GM12878 (cell line): ENCODE measurements at regions not wholly inside any gene's neighbourhood (a gene's known extent, or its start where the extent isn't known, plus 50 kb on each side); places are given as distances from the start of the nearest gene placed in this dataset.

Experiments used
- ATAC-seq: fragments of 200-7000 bp; cut with Tn5 transposase; 3 replicates; pipeline ENCODE4 v1.9.1; 2020; ENCODE audit warnings: mild to moderate bottlenecking, moderate library complexity
- BruUV-seq: library from RNA; stranded (reverse); fragments of 400-500 nt; replicated peaks from 2 replicates; lab custom pipeline; 2021; lab: Mats Ljungman, UMichigan
- CTCF ChIA-PET: fragments of 300-600 bp; sonication (Branson Sonifier 250); formaldehyde crosslinking; extraction: SDS; loops from one replicate; lab custom pipeline; 2021; ENCODE audit warnings: inconsistent platforms; lab: Yijun Ruan, JAX
- POLR2A ChIA-PET: fragments of 350-600 bp; formaldehyde crosslinking; extraction: SDS; loops from one replicate; lab custom pipeline; 2021; ENCODE audit warnings: inconsistent platforms; lab: Charles Lee
- RAD21 ChIA-PET: fragments of 300-600 bp; sonication (Branson Sonifier 250); formaldehyde crosslinking; loops from one replicate; lab custom pipeline; 2023; ENCODE audit warnings: antibody characterized with exemption; ENCODE audit not compliant: unreplicated experiment; lab: Charles Lee
- SMC1A ChIA-PET: fragments of 300-600 bp; sonication (Branson Sonifier 250); formaldehyde crosslinking; loops from one replicate; lab custom pipeline; 2023; ENCODE audit not compliant: unreplicated experiment, uncharacterized antibody; lab: Charles Lee
- DNase-seq: peaks from one replicate; pipeline ENCODE4 v3.0.0-alpha.2; 2011; ENCODE audit warnings: low read depth, low spot score
- FAIRE-seq: peaks from 3 replicates; lab custom pipeline; 2011; peaks lifted over from hg19 to GRCh38; lab: Jason Lieb, UNC
- H2AFZ ChIP-seq: 2 replicates; pipeline ENCODE4 v1.6.0; 2011; ENCODE audit warnings: low read depth, low read length, control low read depth; ENCODE audit not compliant: control insufficient read depth
- H3K27ac ChIP-seq: 2 replicates; pipeline ENCODE4 v1.5.1; 2011; ENCODE audit warnings: control low read depth; ENCODE audit not compliant: control insufficient read depth, insufficient read depth
- H3K27me3 ChIP-seq, 2 experiments: replicated peaks in 1 of 2; 2 replicates each; pipeline versions ENCODE4 v1.6.0 to v1.6.1; 2011; ENCODE audit warnings: low read length in 1 of 2; ENCODE audit not compliant: control insufficient read depth in 2 of 2, insufficient read depth in 2 of 2
- H3K36me3 ChIP-seq, 2 experiments: 2 replicates each; pipeline ENCODE4 v1.5.1; 2011; ENCODE audit warnings: low read length in 1 of 2; ENCODE audit not compliant: control insufficient read depth in 2 of 2, insufficient read depth in 2 of 2
- H3K4me1 ChIP-seq: 2 replicates; pipeline ENCODE4 v1.6.1; 2011; ENCODE audit warnings: mild to moderate bottlenecking, low read length, moderate library complexity, mixed read lengths; ENCODE audit not compliant: control insufficient read depth, insufficient read depth
- H3K4me2 ChIP-seq: 2 replicates; pipeline ENCODE4 v1.6.0; 2011; ENCODE audit warnings: control low read depth; ENCODE audit not compliant: control insufficient read depth, insufficient read depth
- H3K4me3 ChIP-seq: fragments of 200-600 bp; sonication (generic); 2 replicates; pipeline ENCODE4 v1.5.1; 2016
- H3K79me2 ChIP-seq: 2 replicates; pipeline ENCODE4 v1.6.0; 2011; ENCODE audit warnings: low read length; ENCODE audit not compliant: control insufficient read depth, insufficient read depth
- H3K9ac ChIP-seq: 2 replicates; pipeline ENCODE4 v1.8.0; 2011; ENCODE audit warnings: low read length, control low read depth, mixed read lengths; ENCODE audit not compliant: control insufficient read depth, insufficient read depth
- H3K9me3 ChIP-seq: replicated peaks from 3 replicates; pipeline ENCODE4 v1.5.1; 2011; ENCODE audit warnings: mild to moderate bottlenecking, low read length; ENCODE audit not compliant: control insufficient read depth, insufficient read depth
- H4K20me1 ChIP-seq: 2 replicates; pipeline ENCODE4 v1.6.0; 2011; ENCODE audit not compliant: control insufficient read depth, insufficient read depth
- BCL3 ChIP-seq: IDR thresholded peaks from 2 replicates; pipeline ENCODE4 v1.6.1; 2011; ENCODE audit warnings: borderline replicate concordance, low read depth, mild to moderate bottlenecking, moderate library complexity, low read length; ENCODE audit not compliant: insufficient read depth, poor library complexity, severe bottlenecking
- CBX5 ChIP-seq: sonication (generic); IDR thresholded peaks from 2 replicates; pipeline ENCODE4 v1.6.1; 2016; ENCODE audit warnings: low read depth, moderate library complexity, mild to moderate bottlenecking, inconsistent platforms
- CHD1 ChIP-seq: IDR thresholded peaks from 2 replicates; pipeline ENCODE4 v1.6.1; 2012; ENCODE audit warnings: low read depth, low read length, improper control_type of control experiment
- CREM ChIP-seq: IDR thresholded peaks from 2 replicates; pipeline ENCODE4 v1.6.1; 2014; ENCODE audit warnings: antibody characterized with exemption, low read depth
- EGR1 ChIP-seq, 2 experiments: IDR thresholded peaks; 1 replicate in 1 of 2; 2 replicates in 1 of 2; pipeline ENCODE4 v1.6.1; 2011 to 2012; ENCODE audit warnings: low read depth in 2 of 2, low read length in 2 of 2, borderline replicate concordance in 1 of 2, mild to moderate bottlenecking in 1 of 2, moderate library complexity in 1 of 2
- FOS ChIP-seq: IDR thresholded peaks from 3 replicates; pipeline ENCODE4 v1.6.1; 2011; ENCODE audit warnings: borderline replicate concordance; ENCODE audit not compliant: insufficient read length; ENCODE audit errors: extremely low read depth
- IRF5 ChIP-seq: fragments of 450-650 bp; IDR thresholded peaks from 2 replicates; pipeline ENCODE4 v1.6.1; 2017; ENCODE audit warnings: borderline replicate concordance
- LARP7 ChIP-seq: fragments of 450-650 bp; IDR thresholded peaks from 2 replicates; pipeline ENCODE4 v1.6.1; 2017; ENCODE audit warnings: mild to moderate bottlenecking
- MTA2 ChIP-seq: fragments of 450-650 bp; IDR thresholded peaks from 2 replicates; pipeline ENCODE4 v1.6.1; 2016; ENCODE audit warnings: low read depth, mild to moderate bottlenecking, moderate library complexity
- NR2C2 ChIP-seq: IDR thresholded peaks from 2 replicates; pipeline ENCODE4 v1.6.1; 2011; ENCODE audit warnings: borderline replicate concordance, low read depth; ENCODE audit not compliant: control insufficient read depth, insufficient read length
- PAX5 ChIP-seq: IDR thresholded peaks from 2 replicates; pipeline ENCODE4 v1.6.1; 2011; ENCODE audit warnings: low read depth, low read length, borderline replicate concordance
- RBBP5 ChIP-seq: fragments of 200-600 bp; sonication (generic); conservative IDR thresholded peaks from 2 replicates; pipeline ENCODE4 v1.6.1; 2016
- RELA ChIP-seq: fragments of 450-650 bp; IDR thresholded peaks from 2 replicates; pipeline ENCODE4 v1.8.0; 2014; ENCODE audit warnings: borderline replicate concordance; ENCODE audit not compliant: partially characterized antibody
- RELB ChIP-seq: fragments of 450-650 bp; IDR thresholded peaks from 2 replicates; pipeline ENCODE4 v1.6.1; 2017; ENCODE audit warnings: low read depth, mild to moderate bottlenecking, moderate library complexity
- TARDBP ChIP-seq: IDR thresholded peaks from 2 replicates; pipeline ENCODE4 v1.6.1; 2016; ENCODE audit warnings: borderline replicate concordance
- WGBS: methylation state at CpG from one replicate; pipeline ENCODE4 v1.1.6; 2016; ENCODE audit warnings: low lambda C conversion rate; ENCODE audit not compliant: insufficient replicate concordance, insufficient coverage; ENCODE audit errors: missing lambda C conversion rate; 5-methylcytosine and 5-hydroxymethylcytosine counted together
- in situ Hi-C: fragments of 300-500 bp; cut with MboI; formaldehyde crosslinking; loops from 9 replicates; pipeline ENCODE4 v1.14.3; 2018; ENCODE audit warnings: mixed read lengths
- intact Hi-C: fragments of 100-400 bp; cut with micrococcal nuclease; formaldehyde crosslinking; loops from one replicate; pipeline ENCODE4 v1.14.2; 2022; ENCODE audit not compliant: unreplicated experiment

GRCh38 chr6:126199466-126199865 is 140.4 kb upstream of the CENPW start:
- H3K4me3 ChIP-seq, result no peak overlapping the region

GRCh38 chr6:126202707-126203106 is 137.2 kb upstream of the CENPW start:
- Histone ChIP-seq H3K4me3 (no peak overlapping the region), H3K9me3 (no peaks in the 10 kb centered on the region; the same call in 2 of the 3 replicates), H4K20me1 (no peaks in the 10 kb centered on the region), H3K36me3 (no peaks in the 10 kb centered on the region), H3K4me1 (no peaks in the 10 kb centered on the region), H3K9ac (no peak overlapping the region), H3K27ac (no peak overlapping the region), H3K27me3 (no peaks in the 10 kb centered on the region), H2AFZ (no peak overlapping the region), H3K79me2 (no peaks in the 10 kb centered on the region), H3K4me2 (no peak overlapping the region)
- POLR2A ChIA-PET, result no interaction called here
- intact Hi-C loops (no loop called here), in situ Hi-C loops (no loop called here)
- ATAC-seq, result no peak
- 100% methylated on average over 2 of the region's 2 CpGs for WGBS
- RAD21 ChIA-PET, result no interaction called here
- DNase-seq, result no peak
- no TSS peak for BruUV-seq
- SMC1A ChIA-PET, result interaction anchor here (1.1 to 1.3 kb wide), 2 partner anchors 11 to 65 kb away, joined by 3 to 6 read pairs; no protein-coding TSS in a partner anchor
- CTCF ChIA-PET, result no interaction called here
- FAIRE-seq, result no peak
- TF ChIP-seq RELA, result no peak
- no peak for TF ChIP-seq CBX5
- no peak for TF ChIP-seq MTA2
- no peak for TF ChIP-seq NR2C2
- no peak for TF ChIP-seq LARP7
- TF ChIP-seq CREM, result no peak
- no peak for TF ChIP-seq BCL3
- no peak for TF ChIP-seq CHD1
- TF ChIP-seq TARDBP, result no peak
- TF ChIP-seq IRF5, result no peak

More at GRCh38 chr6:126199466-126199865, 140.4 kb upstream of the CENPW start:
- FAIRE-seq (no peak), DNase-seq (no peak), ATAC-seq (no peak)
- TF ChIP-seq RELB, result no peak
- no peak for TF ChIP-seq RBBP5
- no peak for TF ChIP-seq FOS
- no peak for TF ChIP-seq EGR1 (IDR thresholded peaks at IDR 0.05; ENCODE audit: borderline replicate concordance in 1 of 2, low read depth in 2 of 2, low read length in 2 of 2)
- TF ChIP-seq PAX5, result no peak
- H3K36me3 ChIP-seq, result no peaks in the 10 kb centered on the region
- H2AFZ ChIP-seq, result peak overlapping the region; percentile 41
- H3K4me1 ChIP-seq, result no peaks in the 10 kb centered on the region
- ChIA-PET SMC1A (interaction anchor here (1.6 kb wide), 1 partner anchor 21 kb away, joined by 7 read pairs; no protein-coding TSS in a partner anchor), RAD21 (no interaction called here), POLR2A (no interaction called here), CTCF (no interaction called here)
- intact Hi-C loops, result no loop called here
- H3K27me3 ChIP-seq, result no peaks in the 10 kb centered on the region
- no peaks in the 10 kb centered on the region for H4K20me1 ChIP-seq
- H3K79me2 ChIP-seq, result no peaks in the 10 kb centered on the region
- H3K9me3 ChIP-seq, result no peaks in the 10 kb centered on the region; the same call in 2 of the 3 replicates
- no peak overlapping the region for H3K9ac ChIP-seq
- WGBS, result 37% methylated on average over 1 of the region's 1 CpG
- in situ Hi-C loops, result no loop called here
- no peak overlapping the region for H3K4me2 ChIP-seq
- H3K27ac ChIP-seq, result no peak overlapping the region
- no TSS peak for BruUV-seq
